ENCODE measurements at regions not wholly inside any gene's neighbourhood (a gene's known extent, or its start where the extent isn't known, plus 50 kb on each side); places are given as distances from the start of the nearest gene placed in this dataset.

DNA sequence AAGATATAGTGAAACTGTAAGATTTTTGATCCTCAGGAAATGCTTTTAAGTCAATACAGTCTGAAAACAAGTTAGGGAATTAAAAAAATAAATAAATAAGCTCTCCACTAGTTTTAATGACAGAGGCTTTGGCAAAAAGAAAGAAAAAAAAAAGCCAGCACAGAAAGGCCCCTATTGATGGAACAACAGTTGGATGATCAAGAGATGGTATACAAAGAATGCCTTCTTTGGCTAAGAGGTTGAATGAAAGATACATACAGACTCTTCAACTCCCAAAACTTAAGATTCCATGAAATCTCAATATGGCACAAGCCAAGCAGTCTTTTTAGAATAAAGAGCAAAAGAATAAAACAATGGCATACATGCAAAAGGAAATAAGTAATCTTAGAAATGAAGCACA, 64.0 kb upstream of the GALNT5 start (continued):
- TF ChIP-seq, protein P1, sequence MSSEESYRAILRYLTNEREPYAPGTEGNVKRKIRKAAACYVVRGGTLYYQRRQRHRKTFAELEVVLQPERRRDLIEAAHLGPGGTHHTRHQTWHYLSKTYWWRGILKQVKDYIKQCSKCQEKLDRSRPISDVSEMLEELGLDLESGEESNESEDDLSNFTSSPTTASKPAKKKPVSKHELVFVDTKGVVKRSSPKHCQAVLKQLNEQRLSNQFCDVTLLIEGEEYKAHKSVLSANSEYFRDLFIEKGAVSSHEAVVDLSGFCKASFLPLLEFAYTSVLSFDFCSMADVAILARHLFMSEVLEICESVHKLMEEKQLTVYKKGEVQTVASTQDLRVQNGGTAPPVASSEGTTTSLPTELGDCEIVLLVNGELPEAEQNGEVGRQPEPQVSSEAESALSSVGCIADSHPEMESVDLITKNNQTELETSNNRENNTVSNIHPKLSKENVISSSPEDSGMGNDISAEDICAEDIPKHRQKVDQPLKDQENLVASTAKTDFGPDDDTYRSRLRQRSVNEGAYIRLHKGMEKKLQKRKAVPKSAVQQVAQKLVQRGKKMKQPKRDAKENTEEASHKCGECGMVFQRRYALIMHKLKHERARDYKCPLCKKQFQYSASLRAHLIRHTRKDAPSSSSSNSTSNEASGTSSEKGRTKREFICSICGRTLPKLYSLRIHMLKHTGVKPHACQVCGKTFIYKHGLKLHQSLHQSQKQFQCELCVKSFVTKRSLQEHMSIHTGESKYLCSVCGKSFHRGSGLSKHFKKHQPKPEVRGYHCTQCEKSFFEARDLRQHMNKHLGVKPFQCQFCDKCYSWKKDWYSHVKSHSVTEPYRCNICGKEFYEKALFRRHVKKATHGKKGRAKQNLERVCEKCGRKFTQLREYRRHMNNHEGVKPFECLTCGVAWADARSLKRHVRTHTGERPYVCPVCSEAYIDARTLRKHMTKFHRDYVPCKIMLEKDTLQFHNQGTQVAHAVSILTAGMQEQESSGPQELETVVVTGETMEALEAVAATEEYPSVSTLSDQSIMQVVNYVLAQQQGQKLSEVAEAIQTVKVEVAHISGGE (CRISPR knock-in tag; IDR thresholded peaks at IDR 0.05) = no peak
- no peak for TF ChIP-seq BRCA1 (IDR thresholded peaks at IDR 0.05; ENCODE audit: low read depth, low read length)
- TF ChIP-seq HSF1 (IDR thresholded peaks at IDR 0.05; ENCODE audit: low read depth, low read length) = no peak
- no peak for TF ChIP-seq BMI1 (IDR thresholded peaks at IDR 0.05; ENCODE audit: borderline replicate concordance)
- no peak for TF ChIP-seq KAT2A (conservative IDR thresholded peaks at IDR 0.05; ENCODE audit: control insufficient read depth, low read depth, low read length)
- no peak for TF ChIP-seq ZNF274 (IDR thresholded peaks at IDR 0.05; ENCODE audit: insufficient read depth, insufficient read length)
- no peak for TF ChIP-seq EZH2 (IDR thresholded peaks at IDR 0.05; ENCODE audit: borderline replicate concordance, control insufficient read depth, low read depth, low read length)
